ENCODE measurements at regions not wholly inside any gene's neighbourhood (a gene's known extent, or its start where the extent isn't known, plus 50 kb on each side); places are given as distances from the start of the nearest gene placed in this dataset.
A peak's percentile ranks its signal among the peaks of the same experiment; 100 is the strongest.

- Histone ChIP-seq H3K36me3 (ENCODE audit: low read depth) (no peaks in the 10 kb centered on the region), H3K27me3 (ENCODE audit: insufficient read depth, low read depth) (peaks cover 50% of the 10 kb centered on the region), H3K4me2 (no peak overlapping the region), H3K4me3 (no peak overlapping the region), H3K9me2 (ENCODE audit: insufficient read depth) (no peaks in the 10 kb centered on the region), H3K9me3 (ENCODE audit: insufficient read depth, low read depth) (no peaks in the 10 kb centered on the region), H3K4me1 (replicated peaks; ENCODE audit: insufficient read depth) (no peaks in the 10 kb centered on the region), H4K20me1 (ENCODE audit: insufficient read depth) (no peaks in the 10 kb centered on the region), H2AFZ (no peak overlapping the region), H3K79me2 (ENCODE audit: low read depth) (no peaks in the 10 kb centered on the region), H3K27ac (no peak overlapping the region), H3F3A (ENCODE audit: insufficient read depth, low read depth) (no peaks in the 10 kb centered on the region)
- ChIA-PET POLR2A (ENCODE audit: unreplicated experiment) (no interaction called here), CTCF (no interaction called here)
- no peak for DNase-seq
- TF ChIP-seq CTCF (conservative IDR thresholded peaks at IDR 0.05) (no peak), EZH2 (IDR thresholded peaks at IDR 0.05; ENCODE audit: low read depth) (no peak)
- intact Hi-C loops (cut with micrococcal nuclease; ENCODE audit: unreplicated experiment): no loop called here
- BruUV-seq (replicated peaks): no TSS peak
Observed at GRCh38 chr13:21837288-21837687, 166.4 kb downstream of the FGF9 start.

- no peak for DNase-seq
- no peak overlapping the region for H3K4me2 ChIP-seq
- no peak overlapping the region for H2AFZ ChIP-seq
- intact Hi-C loops (cut with micrococcal nuclease; ENCODE audit: unreplicated experiment): no loop called here
- ChIA-PET POLR2A (ENCODE audit: unreplicated experiment) (no interaction called here), CTCF (no interaction called here)
- no peaks in the 10 kb centered on the region for H3K9me2 ChIP-seq (ENCODE audit: insufficient read depth)
- no peaks in the 10 kb centered on the region for H3F3A ChIP-seq (ENCODE audit: insufficient read depth, low read depth)
- TF ChIP-seq EZH2 (IDR thresholded peaks at IDR 0.05; ENCODE audit: low read depth): no peak
- no peaks in the 10 kb centered on the region for H3K79me2 ChIP-seq (ENCODE audit: low read depth)
- H3K9me3 ChIP-seq (ENCODE audit: insufficient read depth, low read depth): no peaks in the 10 kb centered on the region
- peaks cover 46% of the 10 kb centered on the region for H3K27me3 ChIP-seq (ENCODE audit: insufficient read depth, low read depth)
- no peaks in the 10 kb centered on the region for H4K20me1 ChIP-seq (ENCODE audit: insufficient read depth)
- H3K27ac ChIP-seq: no peak overlapping the region
- BruUV-seq (replicated peaks): no TSS peak
- H3K4me1 ChIP-seq (replicated peaks; ENCODE audit: insufficient read depth): no peaks in the 10 kb centered on the region
- H3K4me3 ChIP-seq: no peak overlapping the region
- H3K36me3 ChIP-seq (ENCODE audit: low read depth): no peaks in the 10 kb centered on the region
Observed at GRCh38 chr13:21837841-21838551, 167.1 kb downstream of the FGF9 start.

- intact Hi-C loops (cut with micrococcal nuclease; ENCODE audit: unreplicated experiment): no loop called here
- H3K9me2 ChIP-seq (ENCODE audit: insufficient read depth): no peaks in the 10 kb centered on the region
- no TSS peak for BruUV-seq (replicated peaks)
- TF ChIP-seq CTCF (conservative IDR thresholded peaks at IDR 0.05) (no peak), EZH2 (IDR thresholded peaks at IDR 0.05; ENCODE audit: low read depth) (no peak)
- ChIA-PET POLR2A (ENCODE audit: unreplicated experiment) (no interaction called here), CTCF (no interaction called here)
- H4K20me1 ChIP-seq (ENCODE audit: insufficient read depth): no peaks in the 10 kb centered on the region
- H3K9me3 ChIP-seq (ENCODE audit: insufficient read depth, low read depth): no peaks in the 10 kb centered on the region
- no peak for DNase-seq
- peaks cover 33% of the 10 kb centered on the region for H3K27me3 ChIP-seq (ENCODE audit: insufficient read depth, low read depth)
- no peak overlapping the region for H3K4me3 ChIP-seq
- no peaks in the 10 kb centered on the region for H3K79me2 ChIP-seq (ENCODE audit: low read depth)
- H3K27ac ChIP-seq: no peak overlapping the region
- H3F3A ChIP-seq (ENCODE audit: insufficient read depth, low read depth): no peaks in the 10 kb centered on the region
- H2AFZ ChIP-seq: no peak overlapping the region
- H3K4me1 ChIP-seq (replicated peaks; ENCODE audit: insufficient read depth): no peaks in the 10 kb centered on the region
- H3K4me2 ChIP-seq: no peak overlapping the region
- H3K36me3 ChIP-seq (ENCODE audit: low read depth): no peaks in the 10 kb centered on the region
Observed at GRCh38 chr13:21846605-21847004, 175.7 kb downstream of the FGF9 start.

- Histone ChIP-seq H3K4me1 (replicated peaks; ENCODE audit: insufficient read depth) (no peaks in the 10 kb centered on the region), H3K4me2 (no peak overlapping the region), H3K27me3 (ENCODE audit: insufficient read depth, low read depth) (peaks cover 29% of the 10 kb centered on the region), H3K79me2 (ENCODE audit: low read depth) (no peaks in the 10 kb centered on the region), H3F3A (ENCODE audit: insufficient read depth, low read depth) (no peaks in the 10 kb centered on the region), H4K20me1 (ENCODE audit: insufficient read depth) (no peaks in the 10 kb centered on the region), H3K9me2 (ENCODE audit: insufficient read depth) (no peaks in the 10 kb centered on the region), H3K9me3 (ENCODE audit: insufficient read depth, low read depth) (no peaks in the 10 kb centered on the region), H2AFZ (no peak overlapping the region), H3K27ac (no peak overlapping the region), H3K36me3 (ENCODE audit: low read depth) (no peaks in the 10 kb centered on the region), H3K4me3 (no peak overlapping the region)
- TF ChIP-seq CTCF (conservative IDR thresholded peaks at IDR 0.05) (peak; percentile 53), EZH2 (IDR thresholded peaks at IDR 0.05; ENCODE audit: low read depth) (no peak)
- no TSS peak for BruUV-seq (replicated peaks)
- intact Hi-C loops (cut with micrococcal nuclease; ENCODE audit: unreplicated experiment): no loop called here
- CTCF ChIA-PET: no interaction called here
- POLR2A ChIA-PET (ENCODE audit: unreplicated experiment): no interaction called here
- DNase-seq: no peak
Observed at GRCh38 chr13:21849323-21849722, 178.4 kb downstream of the FGF9 start.
